Astrocyte (in vitro differentiated cells and primary cell): ENCODE measurements at regions not wholly inside any gene's neighbourhood (a gene's known extent, or its start where the extent isn't known, plus 50 kb on each side); places are given as distances from the start of the nearest gene placed in this dataset.
A peak's percentile ranks its signal among the peaks of the same experiment; 100 is the strongest.

Source experiments
- DNase-seq: peaks from one replicate; pipeline ENCODE4 v3.0.0-alpha.2; 2010; ENCODE audit warnings: low read depth
- FAIRE-seq: peaks from 2 replicates; lab custom pipeline; 2011; peaks lifted over from hg19 to GRCh38; lab: Jason Lieb, UNC
- H2AFZ ChIP-seq: 2 replicates; pipeline ENCODE4 v1.6.0; 2012; ENCODE audit warnings: low read depth, low read length, inconsistent platforms
- H3K27ac ChIP-seq: 2 replicates; pipeline ENCODE4 v1.5.1; 2011; ENCODE audit warnings: low read depth, low read length, inconsistent platforms
- H3K27me3 ChIP-seq: 2 replicates; pipeline ENCODE4 v1.6.0; 2011; ENCODE audit warnings: low read length, inconsistent platforms; ENCODE audit not compliant: insufficient read depth
- H3K36me3 ChIP-seq: 2 replicates; pipeline ENCODE4 v1.5.1; 2011; ENCODE audit warnings: low read length, inconsistent platforms; ENCODE audit not compliant: insufficient read depth
- H3K4me1 ChIP-seq: 2 replicates; pipeline ENCODE4 v1.5.1; 2011; ENCODE audit warnings: low read length, inconsistent platforms; ENCODE audit not compliant: insufficient read depth
- H3K4me2 ChIP-seq: 2 replicates; pipeline ENCODE4 v1.6.0; 2012; ENCODE audit warnings: low read length, inconsistent platforms
- H3K4me3 ChIP-seq: 2 replicates; pipeline ENCODE4 v1.5.1; 2011; ENCODE audit warnings: low read depth, mild to moderate bottlenecking, low read length, inconsistent platforms; ENCODE audit not compliant: insufficient read depth
- H3K79me2 ChIP-seq: 2 replicates; pipeline ENCODE4 v1.6.0; 2012; ENCODE audit warnings: mild to moderate bottlenecking, low read length, inconsistent platforms; ENCODE audit not compliant: insufficient read depth
- H3K9ac ChIP-seq: 2 replicates; pipeline ENCODE4 v1.6.0; 2012; ENCODE audit warnings: mild to moderate bottlenecking, low read length, inconsistent platforms
- H3K9me3 ChIP-seq: 2 replicates; pipeline ENCODE4 v1.5.1; 2012; ENCODE audit warnings: low read depth, mild to moderate bottlenecking, low read length, inconsistent platforms; ENCODE audit not compliant: insufficient read depth
- H4K20me1 ChIP-seq: 2 replicates; pipeline ENCODE4 v1.6.0; 2012; ENCODE audit warnings: low read length, inconsistent platforms; ENCODE audit not compliant: insufficient read depth
- H3K27ac Mint-ChIP-seq: one replicate; pipeline ENCODE4 v1.8.0; 2021; ENCODE audit warnings: mild to moderate bottlenecking, mixed read lengths; ENCODE audit not compliant: unreplicated experiment
- H3K27me3 Mint-ChIP-seq: one replicate; pipeline ENCODE4 v1.8.0; 2021; ENCODE audit warnings: low read depth, mixed read lengths; ENCODE audit not compliant: unreplicated experiment
- H3K36me3 Mint-ChIP-seq: one replicate; pipeline ENCODE4 v1.8.0; 2021; ENCODE audit warnings: low read depth, mixed read lengths; ENCODE audit not compliant: unreplicated experiment
- H3K4me1 Mint-ChIP-seq: one replicate; pipeline ENCODE4 v1.8.0; 2021; ENCODE audit warnings: low read depth, mixed read lengths; ENCODE audit not compliant: unreplicated experiment
- H3K4me3 Mint-ChIP-seq: one replicate; pipeline ENCODE4 v1.8.0; 2021; ENCODE audit warnings: mild to moderate bottlenecking, moderate library complexity, mixed read lengths; ENCODE audit not compliant: unreplicated experiment
- H3K9me3 Mint-ChIP-seq: one replicate; pipeline ENCODE4 v1.8.0; 2021; ENCODE audit warnings: mild to moderate bottlenecking, mixed read lengths; ENCODE audit not compliant: unreplicated experiment
- EZH2 ChIP-seq: IDR thresholded peaks from 2 replicates; pipeline ENCODE4 v1.6.1; 2012; ENCODE audit warnings: mild to moderate bottlenecking, low read length, inconsistent platforms; ENCODE audit not compliant: insufficient read depth
- TF ChIP-seq, protein P1 (sequence below): IDR thresholded peaks from 2 replicates; pipeline ENCODE4 v1.5.1; 2011; ENCODE audit warnings: low read depth, mild to moderate bottlenecking, inconsistent platforms, low read length, moderate library complexity; ENCODE audit not compliant: insufficient read depth

DNA sequence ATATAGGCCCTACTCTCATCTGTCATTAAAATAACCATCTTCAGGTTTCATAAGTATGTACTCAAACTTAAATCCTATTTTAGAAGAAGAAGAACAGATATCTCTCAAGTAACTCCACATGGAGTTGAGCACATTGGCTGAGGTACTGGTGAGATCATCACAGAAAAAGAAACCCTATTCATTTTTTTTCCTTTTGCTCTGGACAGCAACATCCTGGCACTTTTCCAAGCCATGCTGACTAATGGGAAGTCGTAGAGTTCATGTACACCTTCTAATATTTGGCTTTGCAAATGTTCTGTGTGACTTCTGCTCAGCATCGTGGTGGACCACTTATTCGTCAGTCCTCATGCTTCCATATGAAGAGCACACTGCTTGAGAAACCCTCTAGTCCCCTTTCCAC lies 336.0 kb upstream of the KCNH8 start:
- Histone ChIP-seq H3K27ac (no peak overlapping the region), H2AFZ (no peak overlapping the region), H3K27me3 (no peaks in the 10 kb centered on the region), H3K9me3 (no peaks in the 10 kb centered on the region), H3K4me2 (no peak overlapping the region), H3K4me3 (no peak overlapping the region), H4K20me1 (no peaks in the 10 kb centered on the region), H3K9ac (no peak overlapping the region), H3K4me1 (no peaks in the 10 kb centered on the region), H3K36me3 (no peaks in the 10 kb centered on the region), H3K79me2 (no peaks in the 10 kb centered on the region)
- no peaks in the 10 kb centered on the region for H3K9me3 Mint-ChIP-seq
- peaks cover 6% of the 10 kb centered on the region for H3K4me1 Mint-ChIP-seq
- TF ChIP-seq, protein P1, sequence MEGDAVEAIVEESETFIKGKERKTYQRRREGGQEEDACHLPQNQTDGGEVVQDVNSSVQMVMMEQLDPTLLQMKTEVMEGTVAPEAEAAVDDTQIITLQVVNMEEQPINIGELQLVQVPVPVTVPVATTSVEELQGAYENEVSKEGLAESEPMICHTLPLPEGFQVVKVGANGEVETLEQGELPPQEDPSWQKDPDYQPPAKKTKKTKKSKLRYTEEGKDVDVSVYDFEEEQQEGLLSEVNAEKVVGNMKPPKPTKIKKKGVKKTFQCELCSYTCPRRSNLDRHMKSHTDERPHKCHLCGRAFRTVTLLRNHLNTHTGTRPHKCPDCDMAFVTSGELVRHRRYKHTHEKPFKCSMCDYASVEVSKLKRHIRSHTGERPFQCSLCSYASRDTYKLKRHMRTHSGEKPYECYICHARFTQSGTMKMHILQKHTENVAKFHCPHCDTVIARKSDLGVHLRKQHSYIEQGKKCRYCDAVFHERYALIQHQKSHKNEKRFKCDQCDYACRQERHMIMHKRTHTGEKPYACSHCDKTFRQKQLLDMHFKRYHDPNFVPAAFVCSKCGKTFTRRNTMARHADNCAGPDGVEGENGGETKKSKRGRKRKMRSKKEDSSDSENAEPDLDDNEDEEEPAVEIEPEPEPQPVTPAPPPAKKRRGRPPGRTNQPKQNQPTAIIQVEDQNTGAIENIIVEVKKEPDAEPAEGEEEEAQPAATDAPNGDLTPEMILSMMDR, result no peak
- TF ChIP-seq EZH2, result no peak
- DNase-seq (peak; percentile 9), FAIRE-seq (no peak)
- no peaks in the 10 kb centered on the region for H3K36me3 Mint-ChIP-seq
- no peaks in the 10 kb centered on the region for H3K27me3 Mint-ChIP-seq
- H3K27ac Mint-ChIP-seq, result no peak overlapping the region
- H3K4me3 Mint-ChIP-seq, result no peak overlapping the region

DNA sequence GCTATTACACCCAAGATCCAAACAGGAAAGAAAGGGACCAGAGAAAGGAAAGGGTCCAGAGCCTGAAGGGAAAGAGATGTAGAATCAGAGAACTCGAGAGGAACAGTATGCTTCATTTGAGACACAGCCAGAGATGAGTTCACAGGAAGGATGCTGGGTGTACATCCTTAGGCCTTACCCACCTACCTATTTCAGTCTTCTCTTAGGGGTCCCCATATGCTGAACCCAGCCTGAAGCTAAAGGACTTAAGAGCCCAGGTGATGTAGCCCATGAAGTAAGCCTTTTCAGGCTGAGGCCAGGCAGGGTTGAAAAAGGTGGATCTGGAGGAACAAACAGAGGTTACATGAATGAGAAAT lies 338.0 kb upstream of the KCNH8 start:
- no peaks in the 10 kb centered on the region for H3K27me3 Mint-ChIP-seq
- Histone ChIP-seq H3K4me2 (no peak overlapping the region), H3K9ac (no peak overlapping the region), H3K4me1 (no peaks in the 10 kb centered on the region), H3K9me3 (no peaks in the 10 kb centered on the region), H3K36me3 (no peaks in the 10 kb centered on the region), H2AFZ (no peak overlapping the region), H3K27me3 (no peaks in the 10 kb centered on the region), H3K79me2 (no peaks in the 10 kb centered on the region), H3K27ac (no peak overlapping the region), H4K20me1 (no peaks in the 10 kb centered on the region), H3K4me3 (no peak overlapping the region)
- peaks cover 14% of the 10 kb centered on the region for H3K4me1 Mint-ChIP-seq
- no peak for TF ChIP-seq EZH2
- TF ChIP-seq, protein P1, result no peak
- FAIRE-seq (no peak), DNase-seq (no peak)
- no peaks in the 10 kb centered on the region for H3K9me3 Mint-ChIP-seq
- no peak overlapping the region for H3K4me3 Mint-ChIP-seq
- no peaks in the 10 kb centered on the region for H3K36me3 Mint-ChIP-seq
- no peak overlapping the region for H3K27ac Mint-ChIP-seq

DNA sequence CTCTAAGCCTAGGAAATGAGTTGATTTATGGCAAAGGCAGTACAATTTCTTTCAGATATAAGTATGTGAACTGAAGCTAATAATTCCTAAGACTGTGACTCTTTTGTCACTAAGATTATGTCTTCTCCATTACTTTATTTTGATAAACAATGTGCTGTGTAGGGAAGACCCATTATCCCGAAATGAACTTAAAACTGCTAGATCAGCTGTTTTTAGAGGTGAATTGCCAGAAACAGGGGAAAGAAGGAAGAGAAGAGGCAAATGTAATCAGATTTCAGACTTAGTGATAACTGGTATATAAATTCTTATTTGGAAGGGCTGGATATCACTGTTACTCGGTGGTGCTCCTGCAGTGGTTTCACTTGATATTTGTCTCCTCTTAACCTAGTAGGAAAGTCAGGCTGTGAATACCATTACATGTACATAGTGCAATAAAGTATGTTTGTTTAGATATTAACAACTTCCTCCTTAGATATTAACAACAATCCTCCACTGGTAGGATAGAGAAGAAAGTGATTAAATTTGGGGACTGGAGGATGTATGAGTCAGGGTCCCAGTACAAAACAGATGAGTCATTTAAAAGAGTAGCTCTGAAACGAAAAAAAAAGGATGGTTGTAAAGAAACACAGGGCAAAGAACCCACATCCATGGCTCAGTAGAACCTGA lies 338.5 kb upstream of the KCNH8 start:
- no peak overlapping the region for H3K9ac ChIP-seq
- H3K9me3 ChIP-seq, result no peaks in the 10 kb centered on the region
- no peak overlapping the region for H3K4me3 ChIP-seq
- no peaks in the 10 kb centered on the region for H3K4me1 ChIP-seq
- Mint-ChIP-seq H3K27me3 (no peaks in the 10 kb centered on the region), H3K9me3 (no peaks in the 10 kb centered on the region), H3K4me3 (no peak overlapping the region), H3K4me1 (peaks cover 14% of the 10 kb centered on the region), H3K36me3 (no peaks in the 10 kb centered on the region), H3K27ac (no peak overlapping the region)
- H3K4me2 ChIP-seq, result no peak overlapping the region
- no peak overlapping the region for H2AFZ ChIP-seq
- H3K36me3 ChIP-seq, result no peaks in the 10 kb centered on the region
- DNase-seq (no peak), FAIRE-seq (no peak)
- no peaks in the 10 kb centered on the region for H4K20me1 ChIP-seq
- no peaks in the 10 kb centered on the region for H3K27me3 ChIP-seq
- TF ChIP-seq, protein P1, result no peak
- TF ChIP-seq EZH2, result no peak
- H3K27ac ChIP-seq, result no peak overlapping the region
- H3K79me2 ChIP-seq, result no peaks in the 10 kb centered on the region
